GM06990 (cell line): ENCODE measurements at regions not wholly inside any gene's neighbourhood (a gene's known extent, or its start where the extent isn't known, plus 50 kb on each side); places are given as distances from the start of the nearest gene placed in this dataset.

Experiments used
- DNase-seq: peaks from one replicate; pipeline ENCODE4 v3.0.0-alpha.2; 2011; ENCODE audit not compliant: insufficient read length; ENCODE audit errors: extremely low read depth
- H3K27me3 ChIP-seq: replicated peaks from 2 replicates; pipeline ENCODE4 v1.6.0; 2011; ENCODE audit warnings: low read length; ENCODE audit not compliant: control insufficient read depth, insufficient read depth
- H3K36me3 ChIP-seq: 2 replicates; pipeline ENCODE4 v1.5.1; 2011; ENCODE audit warnings: low read length; ENCODE audit not compliant: control insufficient read depth, insufficient read depth
- H3K4me3 ChIP-seq: replicated peaks from 2 replicates; pipeline ENCODE4 v1.5.1; 2011; ENCODE audit warnings: low read depth, mild to moderate bottlenecking, control low read depth, low read length
- TF ChIP-seq, protein P1 (sequence below): IDR thresholded peaks from 2 replicates; pipeline ENCODE4 v1.5.1; 2011; ENCODE audit warnings: low read length, control low read depth, mild to moderate bottlenecking, inconsistent platforms; ENCODE audit not compliant: insufficient read depth, poor library complexity, severe bottlenecking

GRCh38 chr7:115117748-115118147 is 195.9 kb downstream of the MDFIC start:
- no peaks in the 10 kb centered on the region for H3K36me3 ChIP-seq
- H3K27me3 ChIP-seq, result no peaks in the 10 kb centered on the region
- H3K4me3 ChIP-seq, result no peak overlapping the region
- TF ChIP-seq, protein P1, sequence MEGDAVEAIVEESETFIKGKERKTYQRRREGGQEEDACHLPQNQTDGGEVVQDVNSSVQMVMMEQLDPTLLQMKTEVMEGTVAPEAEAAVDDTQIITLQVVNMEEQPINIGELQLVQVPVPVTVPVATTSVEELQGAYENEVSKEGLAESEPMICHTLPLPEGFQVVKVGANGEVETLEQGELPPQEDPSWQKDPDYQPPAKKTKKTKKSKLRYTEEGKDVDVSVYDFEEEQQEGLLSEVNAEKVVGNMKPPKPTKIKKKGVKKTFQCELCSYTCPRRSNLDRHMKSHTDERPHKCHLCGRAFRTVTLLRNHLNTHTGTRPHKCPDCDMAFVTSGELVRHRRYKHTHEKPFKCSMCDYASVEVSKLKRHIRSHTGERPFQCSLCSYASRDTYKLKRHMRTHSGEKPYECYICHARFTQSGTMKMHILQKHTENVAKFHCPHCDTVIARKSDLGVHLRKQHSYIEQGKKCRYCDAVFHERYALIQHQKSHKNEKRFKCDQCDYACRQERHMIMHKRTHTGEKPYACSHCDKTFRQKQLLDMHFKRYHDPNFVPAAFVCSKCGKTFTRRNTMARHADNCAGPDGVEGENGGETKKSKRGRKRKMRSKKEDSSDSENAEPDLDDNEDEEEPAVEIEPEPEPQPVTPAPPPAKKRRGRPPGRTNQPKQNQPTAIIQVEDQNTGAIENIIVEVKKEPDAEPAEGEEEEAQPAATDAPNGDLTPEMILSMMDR, result no peak
- no peak for DNase-seq

- H3K27me3 ChIP-seq, result no peaks in the 10 kb centered on the region
- DNase-seq, result no peak
- H3K4me3 ChIP-seq, result no peak overlapping the region
- no peaks in the 10 kb centered on the region for H3K36me3 ChIP-seq
- TF ChIP-seq, protein P1, result no peak
Observed at GRCh38 chr7:115116773-115117715, 195.2 kb downstream of the MDFIC start.

DNA sequence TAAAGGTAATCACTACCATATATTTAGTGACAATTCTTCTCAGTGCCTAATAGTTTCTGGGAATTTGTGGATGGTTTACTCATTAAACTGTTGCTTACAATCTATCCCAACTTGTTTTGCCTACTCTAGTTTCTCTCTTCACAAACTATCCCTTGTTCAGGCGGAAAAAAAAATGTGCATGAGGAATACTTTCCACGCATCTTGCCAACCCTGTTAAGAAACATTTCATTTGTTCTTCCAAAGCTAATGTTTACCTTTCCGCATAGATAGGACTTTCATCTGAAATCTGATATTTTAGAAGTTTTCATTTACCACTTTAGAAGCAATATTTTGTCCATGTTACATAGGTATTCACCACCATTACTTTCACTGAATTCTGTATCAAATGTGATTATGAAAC is 191.9 kb downstream of the MDFIC start:
- DNase-seq, result no peak
- H3K36me3 ChIP-seq, result no peaks in the 10 kb centered on the region
- no peak overlapping the region for H3K4me3 ChIP-seq
- H3K27me3 ChIP-seq, result no peaks in the 10 kb centered on the region
- TF ChIP-seq, protein P1, result no peak

- no peaks in the 10 kb centered on the region for H3K27me3 ChIP-seq
- TF ChIP-seq, protein P1, result no peak
- H3K4me3 ChIP-seq, result no peak overlapping the region
- DNase-seq, result no peak
- H3K36me3 ChIP-seq, result no peaks in the 10 kb centered on the region
Observed at GRCh38 chr7:115113131-115113530, 191.2 kb downstream of the MDFIC start.

- DNase-seq, result no peak
- Histone ChIP-seq H3K27me3 (no peaks in the 10 kb centered on the region), H3K4me3 (no peak overlapping the region), H3K36me3 (no peaks in the 10 kb centered on the region)
- TF ChIP-seq, protein P1, result no peak
Observed at GRCh38 chr7:115110523-115110922, 188.6 kb downstream of the MDFIC start.
